ENCODE measurements at regions not wholly inside any gene's neighbourhood (a gene's known extent, or its start where the extent isn't known, plus 50 kb on each side); places are given as distances from the start of the nearest gene placed in this dataset.

DNA sequence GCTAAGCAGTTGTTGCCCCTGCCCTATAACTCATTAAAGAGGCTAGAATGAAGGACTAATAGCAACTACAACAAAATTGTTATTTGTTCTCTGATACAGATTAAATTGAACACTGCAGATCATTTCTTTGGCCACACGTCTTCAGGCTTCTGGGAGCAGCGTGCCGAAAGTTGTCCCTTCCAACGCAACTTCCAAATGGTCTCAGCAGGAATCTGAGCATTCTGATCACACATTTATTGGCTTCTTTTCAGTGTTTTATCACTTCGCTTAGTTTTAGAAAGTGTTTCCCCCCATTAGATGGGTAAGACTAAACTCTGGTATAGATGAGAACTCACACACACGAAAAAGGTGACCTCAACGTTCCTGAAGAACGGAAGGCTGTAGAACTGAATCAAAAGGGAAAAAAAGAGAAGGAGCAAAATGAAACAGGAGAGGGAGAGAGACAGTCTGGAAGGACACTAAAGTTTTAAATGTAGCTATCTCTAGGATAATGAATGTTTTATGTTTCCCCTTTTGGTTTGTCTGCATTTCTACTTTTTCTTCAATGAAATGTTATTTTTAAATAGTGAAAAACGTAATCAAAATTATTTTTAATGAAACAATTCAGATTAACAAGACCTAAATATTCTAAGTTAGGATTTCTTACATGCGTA, 336.5 kb downstream of the RRAGC start:
- TF ChIP-seq, protein P1, sequence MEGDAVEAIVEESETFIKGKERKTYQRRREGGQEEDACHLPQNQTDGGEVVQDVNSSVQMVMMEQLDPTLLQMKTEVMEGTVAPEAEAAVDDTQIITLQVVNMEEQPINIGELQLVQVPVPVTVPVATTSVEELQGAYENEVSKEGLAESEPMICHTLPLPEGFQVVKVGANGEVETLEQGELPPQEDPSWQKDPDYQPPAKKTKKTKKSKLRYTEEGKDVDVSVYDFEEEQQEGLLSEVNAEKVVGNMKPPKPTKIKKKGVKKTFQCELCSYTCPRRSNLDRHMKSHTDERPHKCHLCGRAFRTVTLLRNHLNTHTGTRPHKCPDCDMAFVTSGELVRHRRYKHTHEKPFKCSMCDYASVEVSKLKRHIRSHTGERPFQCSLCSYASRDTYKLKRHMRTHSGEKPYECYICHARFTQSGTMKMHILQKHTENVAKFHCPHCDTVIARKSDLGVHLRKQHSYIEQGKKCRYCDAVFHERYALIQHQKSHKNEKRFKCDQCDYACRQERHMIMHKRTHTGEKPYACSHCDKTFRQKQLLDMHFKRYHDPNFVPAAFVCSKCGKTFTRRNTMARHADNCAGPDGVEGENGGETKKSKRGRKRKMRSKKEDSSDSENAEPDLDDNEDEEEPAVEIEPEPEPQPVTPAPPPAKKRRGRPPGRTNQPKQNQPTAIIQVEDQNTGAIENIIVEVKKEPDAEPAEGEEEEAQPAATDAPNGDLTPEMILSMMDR (IDR thresholded peaks at IDR 0.05) = no peak

DNA sequence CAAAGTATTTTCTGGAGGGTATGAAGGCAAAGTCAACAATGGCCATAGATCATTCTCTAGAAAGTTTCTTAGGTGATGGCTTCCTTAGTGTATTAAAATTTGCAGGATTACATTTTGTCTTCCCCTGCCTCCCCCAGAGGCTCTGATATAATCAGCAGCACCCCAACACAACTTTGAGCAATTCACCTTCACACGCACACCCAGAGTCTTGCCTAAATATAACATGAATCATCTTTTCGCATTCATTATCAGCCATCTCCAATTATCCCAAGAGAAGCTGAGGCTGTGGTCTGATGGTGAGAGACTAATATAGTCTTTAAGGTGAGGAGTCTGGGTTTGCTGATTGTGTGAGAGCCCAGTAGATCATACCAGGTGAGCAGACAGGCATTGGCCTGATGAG, 343.0 kb downstream of the RRAGC start:
- H3K9me3 ChIP-seq = no peaks in the 10 kb centered on the region
- H3K4me3 ChIP-seq = no peak overlapping the region
- no peaks in the 10 kb centered on the region for H3K36me3 ChIP-seq
- DNase-seq (no peak), ATAC-seq (no peak)
- no peaks in the 10 kb centered on the region for H3K27me3 ChIP-seq (ENCODE audit: low read depth)
- TF ChIP-seq, protein P1 (IDR thresholded peaks at IDR 0.05) = no peak
- intact Hi-C loops (cut with DNase I) = no loop called here
- H3K27ac ChIP-seq = no peak overlapping the region
- peaks cover 9% of the 10 kb centered on the region for H3K4me1 ChIP-seq

More for the DNA sequence above, 336.5 kb downstream of the RRAGC start:
- DNase-seq (no peak), ATAC-seq (no peak)
- Histone ChIP-seq H3K27me3 (ENCODE audit: low read depth) (peaks cover 5% of the 10 kb centered on the region), H3K4me3 (no peak overlapping the region), H3K4me1 (peaks cover 4% of the 10 kb centered on the region), H3K9me3 (no peaks in the 10 kb centered on the region), H3K36me3 (no peaks in the 10 kb centered on the region), H3K27ac (no peak overlapping the region)
- intact Hi-C loops (cut with DNase I) = no loop called here

DNA sequence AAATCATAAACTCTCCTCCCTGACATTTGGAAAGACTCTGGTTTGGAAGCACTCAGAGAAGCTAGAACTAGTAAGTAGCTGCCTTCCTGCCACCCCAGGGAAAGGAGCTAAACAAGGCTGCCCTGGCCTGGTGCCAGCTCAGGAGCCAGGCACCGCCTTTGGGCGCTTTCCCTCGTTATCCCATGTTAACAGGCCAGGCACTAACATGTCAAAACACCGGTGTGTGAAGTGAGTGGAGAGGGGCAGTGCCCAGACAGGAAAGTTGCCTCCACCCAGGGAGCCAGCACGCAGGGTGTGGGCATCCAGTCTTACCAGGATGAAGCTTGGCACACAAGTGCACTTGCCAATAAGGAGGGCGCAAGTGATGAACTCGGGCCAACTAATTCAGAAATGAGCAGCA, 346.8 kb downstream of the RRAGC start:
- H3K9me3 ChIP-seq = no peaks in the 10 kb centered on the region
- no peaks in the 10 kb centered on the region for H3K36me3 ChIP-seq
- peak; percentile 16 to 42 for ATAC-seq
- no peak overlapping the region for H3K27ac ChIP-seq
- intact Hi-C loops (cut with DNase I) = no loop called here
- peak; percentile 55 for DNase-seq
- H3K4me3 ChIP-seq = no peak overlapping the region
- TF ChIP-seq, protein P1 (IDR thresholded peaks at IDR 0.05) = no peak
- H3K4me1 ChIP-seq = peaks cover 18% of the 10 kb centered on the region
- H3K27me3 ChIP-seq (ENCODE audit: low read depth) = no peaks in the 10 kb centered on the region

DNA sequence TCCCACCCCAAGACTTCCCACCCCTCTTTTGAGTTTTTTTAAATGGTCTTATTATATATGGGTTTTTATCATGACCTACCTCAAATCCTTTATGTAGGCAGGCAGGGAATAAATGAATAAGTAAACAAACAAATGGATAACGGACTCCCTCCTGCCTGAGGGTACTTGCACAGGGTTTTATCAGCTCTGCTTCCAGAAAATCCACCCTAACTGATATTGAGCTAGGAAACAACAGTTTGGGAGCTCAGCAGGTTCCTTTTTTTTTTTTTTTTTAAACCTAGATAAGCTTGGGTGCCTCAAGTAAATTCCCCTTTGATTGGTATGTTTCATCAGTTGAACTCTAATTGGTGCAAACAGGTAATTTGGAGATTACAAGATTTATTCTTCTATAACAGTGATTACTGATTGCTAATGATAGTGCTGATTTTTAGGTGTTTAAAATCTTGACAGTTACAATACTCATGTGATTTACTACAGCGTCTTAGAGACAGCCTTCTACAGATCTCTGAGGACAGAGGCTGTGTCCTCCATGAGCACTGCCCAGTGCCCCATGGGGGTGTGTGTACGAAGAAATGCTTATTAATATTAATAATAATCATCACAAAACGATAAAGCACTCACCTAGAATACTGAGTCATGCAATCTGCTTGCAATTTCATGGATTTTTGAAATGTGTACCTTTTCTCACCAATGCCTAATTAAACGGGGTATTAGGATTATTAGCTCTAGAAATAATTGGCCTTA, 347.4 kb downstream of the RRAGC start:
- H3K4me1 ChIP-seq = peaks cover 23% of the 10 kb centered on the region
- no peaks in the 10 kb centered on the region for H3K9me3 ChIP-seq
- no peaks in the 10 kb centered on the region for H3K36me3 ChIP-seq
- TF ChIP-seq, protein P1 (IDR thresholded peaks at IDR 0.05) = no peak
- intact Hi-C loops (cut with DNase I) = no loop called here
- no peak overlapping the region for H3K4me3 ChIP-seq
- H3K27me3 ChIP-seq (ENCODE audit: low read depth) = no peaks in the 10 kb centered on the region
- H3K27ac ChIP-seq = no peak overlapping the region
- ATAC-seq = no peak
- no peak for DNase-seq

DNA sequence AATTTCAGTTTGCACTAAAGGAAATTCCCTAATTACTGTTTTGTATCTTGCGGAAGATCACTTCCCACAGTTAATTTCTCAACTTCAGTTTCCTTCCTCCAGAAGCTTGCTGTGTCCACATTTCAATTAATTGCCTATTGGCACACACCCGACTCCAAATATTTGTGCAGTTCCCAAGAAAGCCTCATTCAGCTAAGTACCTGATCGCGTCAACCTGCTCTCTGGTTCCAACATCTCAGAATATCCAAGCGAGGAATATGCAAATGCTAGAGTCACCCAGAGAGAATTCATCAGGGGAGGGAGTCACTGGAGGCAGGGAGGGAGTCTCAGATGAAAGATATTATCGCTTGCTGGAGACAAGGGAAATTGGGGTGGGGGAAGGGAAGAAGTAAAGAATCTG, 351.3 kb downstream of the RRAGC start:
- Histone ChIP-seq H3K36me3 (no peaks in the 10 kb centered on the region), H3K27me3 (ENCODE audit: low read depth) (no peaks in the 10 kb centered on the region), H3K9me3 (no peaks in the 10 kb centered on the region), H3K27ac (no peak overlapping the region), H3K4me1 (peaks cover 23% of the 10 kb centered on the region), H3K4me3 (no peak overlapping the region)
- TF ChIP-seq, protein P1 (IDR thresholded peaks at IDR 0.05) = no peak
- ATAC-seq (peak; percentile 80 to 95), DNase-seq (no peak)
- intact Hi-C loops (cut with DNase I) = no loop called here
